ENCODE measurements at regions not wholly inside any gene's neighbourhood (a gene's known extent, or its start where the extent isn't known, plus 50 kb on each side); places are given as distances from the start of the nearest gene placed in this dataset.

GRCh38 chr10:89894051-89894450 is 192.7 kb downstream of the KIF20B start:
- no peaks in the 10 kb centered on the region for H3K36me3 ChIP-seq (replicated peaks; ENCODE audit: insufficient read depth, low read length)
- no peak for TF ChIP-seq EZH2 (optimal IDR thresholded peaks at IDR 0.05; ENCODE audit: low read depth, low read length)
- TF ChIP-seq EZH2phosphoT487 (IDR thresholded peaks at IDR 0.05; ENCODE audit: low read length): no peak
- TF ChIP-seq, protein P1, sequence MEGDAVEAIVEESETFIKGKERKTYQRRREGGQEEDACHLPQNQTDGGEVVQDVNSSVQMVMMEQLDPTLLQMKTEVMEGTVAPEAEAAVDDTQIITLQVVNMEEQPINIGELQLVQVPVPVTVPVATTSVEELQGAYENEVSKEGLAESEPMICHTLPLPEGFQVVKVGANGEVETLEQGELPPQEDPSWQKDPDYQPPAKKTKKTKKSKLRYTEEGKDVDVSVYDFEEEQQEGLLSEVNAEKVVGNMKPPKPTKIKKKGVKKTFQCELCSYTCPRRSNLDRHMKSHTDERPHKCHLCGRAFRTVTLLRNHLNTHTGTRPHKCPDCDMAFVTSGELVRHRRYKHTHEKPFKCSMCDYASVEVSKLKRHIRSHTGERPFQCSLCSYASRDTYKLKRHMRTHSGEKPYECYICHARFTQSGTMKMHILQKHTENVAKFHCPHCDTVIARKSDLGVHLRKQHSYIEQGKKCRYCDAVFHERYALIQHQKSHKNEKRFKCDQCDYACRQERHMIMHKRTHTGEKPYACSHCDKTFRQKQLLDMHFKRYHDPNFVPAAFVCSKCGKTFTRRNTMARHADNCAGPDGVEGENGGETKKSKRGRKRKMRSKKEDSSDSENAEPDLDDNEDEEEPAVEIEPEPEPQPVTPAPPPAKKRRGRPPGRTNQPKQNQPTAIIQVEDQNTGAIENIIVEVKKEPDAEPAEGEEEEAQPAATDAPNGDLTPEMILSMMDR (IDR thresholded peaks at IDR 0.05; ENCODE audit: low read length): no peak
- H2AFZ ChIP-seq (ENCODE audit: low read length): no peak overlapping the region
- H3K9ac ChIP-seq (ENCODE audit: low read length): no peak overlapping the region
- no peak overlapping the region for H3K27ac ChIP-seq (ENCODE audit: low read length)
- no peaks in the 10 kb centered on the region for H3K27me3 ChIP-seq (replicated peaks; ENCODE audit: insufficient read depth, low read length)
- peaks cover 11% of the 10 kb centered on the region for H3F3A ChIP-seq (ENCODE audit: insufficient read depth, low read length)
- no peaks in the 10 kb centered on the region for H4K20me1 ChIP-seq (ENCODE audit: insufficient read depth, low read length)
- H3K9me2 ChIP-seq (replicated peaks; ENCODE audit: insufficient read depth, low read length): no peaks in the 10 kb centered on the region
- no peak overlapping the region for H3K4me3 ChIP-seq (ENCODE audit: low read length)
- H3K79me2 ChIP-seq (ENCODE audit: low read length): peaks cover 26% of the 10 kb centered on the region
- H3K9me3 ChIP-seq (replicated peaks; ENCODE audit: insufficient read depth, low read length): no peaks in the 10 kb centered on the region
- H3K4me1 ChIP-seq (ENCODE audit: low read length): peaks cover 24% of the 10 kb centered on the region
- H3K4me2 ChIP-seq (ENCODE audit: low read depth, low read length): no peak overlapping the region
- no peak for DNase-seq

DNA sequence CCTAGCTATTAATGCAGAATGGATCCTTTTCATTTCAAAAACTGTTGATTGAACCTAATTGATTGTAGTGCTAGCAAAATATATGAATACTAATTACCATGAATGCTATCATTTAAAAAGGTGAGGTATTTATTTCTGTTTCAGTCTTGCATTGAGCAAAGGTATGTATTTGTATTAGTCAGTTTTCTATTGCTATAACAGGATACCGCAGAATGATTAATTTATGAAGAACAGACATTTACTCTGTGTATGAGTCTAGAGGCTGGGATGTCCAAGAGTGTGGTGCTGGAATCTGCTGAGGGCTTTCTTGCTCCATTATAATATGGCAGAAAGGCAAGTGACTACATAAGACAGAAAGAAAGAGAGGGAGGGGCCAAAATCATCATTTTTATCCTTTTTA is 199.2 kb downstream of the KIF20B start:
- Histone ChIP-seq H3K27me3 (replicated peaks; ENCODE audit: insufficient read depth, low read length) (no peaks in the 10 kb centered on the region), H3K9me2 (replicated peaks; ENCODE audit: insufficient read depth, low read length) (no peaks in the 10 kb centered on the region), H3K4me3 (ENCODE audit: low read length) (no peak overlapping the region), H3K9me3 (replicated peaks; ENCODE audit: insufficient read depth, low read length) (no peaks in the 10 kb centered on the region), H3K9ac (ENCODE audit: low read length) (no peak overlapping the region), H3K36me3 (replicated peaks; ENCODE audit: insufficient read depth, low read length) (no peaks in the 10 kb centered on the region), H4K20me1 (ENCODE audit: insufficient read depth, low read length) (no peaks in the 10 kb centered on the region), H2AFZ (ENCODE audit: low read length) (no peak overlapping the region), H3F3A (ENCODE audit: insufficient read depth, low read length) (no peaks in the 10 kb centered on the region), H3K27ac (ENCODE audit: low read length) (no peak overlapping the region), H3K4me1 (ENCODE audit: low read length) (no peaks in the 10 kb centered on the region), H3K4me2 (ENCODE audit: low read depth, low read length) (no peak overlapping the region), H3K79me2 (ENCODE audit: low read length) (no peaks in the 10 kb centered on the region)
- TF ChIP-seq EZH2phosphoT487 (IDR thresholded peaks at IDR 0.05; ENCODE audit: low read length) (no peak), EZH2 (optimal IDR thresholded peaks at IDR 0.05; ENCODE audit: low read depth, low read length) (no peak)
- TF ChIP-seq, protein P1 (IDR thresholded peaks at IDR 0.05; ENCODE audit: low read length): no peak
- no peak for DNase-seq

- H3K9ac ChIP-seq (ENCODE audit: low read length): no peak overlapping the region
- H2AFZ ChIP-seq (ENCODE audit: low read length): no peak overlapping the region
- H3K9me3 ChIP-seq (replicated peaks; ENCODE audit: insufficient read depth, low read length): no peaks in the 10 kb centered on the region
- H3K9me2 ChIP-seq (replicated peaks; ENCODE audit: insufficient read depth, low read length): no peaks in the 10 kb centered on the region
- H3K27ac ChIP-seq (ENCODE audit: low read length): no peak overlapping the region
- TF ChIP-seq, protein P1 (IDR thresholded peaks at IDR 0.05; ENCODE audit: low read length): no peak
- no peak for TF ChIP-seq EZH2phosphoT487 (IDR thresholded peaks at IDR 0.05; ENCODE audit: low read length)
- no peak for DNase-seq
- H3F3A ChIP-seq (ENCODE audit: insufficient read depth, low read length): no peaks in the 10 kb centered on the region
- no peaks in the 10 kb centered on the region for H3K27me3 ChIP-seq (replicated peaks; ENCODE audit: insufficient read depth, low read length)
- H3K4me3 ChIP-seq (ENCODE audit: low read length): no peak overlapping the region
- no peaks in the 10 kb centered on the region for H3K4me1 ChIP-seq (ENCODE audit: low read length)
- H3K36me3 ChIP-seq (replicated peaks; ENCODE audit: insufficient read depth, low read length): no peaks in the 10 kb centered on the region
- no peaks in the 10 kb centered on the region for H4K20me1 ChIP-seq (ENCODE audit: insufficient read depth, low read length)
- no peak overlapping the region for H3K4me2 ChIP-seq (ENCODE audit: low read depth, low read length)
- H3K79me2 ChIP-seq (ENCODE audit: low read length): no peaks in the 10 kb centered on the region
Observed at GRCh38 chr10:89901895-89902294, 200.5 kb downstream of the KIF20B start.

Measured in MM.1S (cell line).